ENCODE measurements at regions not wholly inside any gene's neighbourhood (a gene's known extent, or its start where the extent isn't known, plus 50 kb on each side); places are given as distances from the start of the nearest gene placed in this dataset.

- no peak overlapping the region for H3K4me3 ChIP-seq
- H3K9ac ChIP-seq (ENCODE audit: insufficient read depth in 1 of 2, low read depth in 2 of 2, low read length in 2 of 2), result no peak overlapping the region
- no peaks in the 10 kb centered on the region for H3K36me3 ChIP-seq (ENCODE audit: control insufficient read depth, insufficient read depth, low read length)
- ChIA-PET CTCF (ENCODE audit: low intra/inter-chr PET ratio) (no interaction called here), POLR2A (no interaction called here)
- no peak overlapping the region for H2AFZ ChIP-seq (ENCODE audit: low read depth, low read length)
- H4K20me1 ChIP-seq (replicated peaks; ENCODE audit: control insufficient read depth, insufficient read depth, low read length), result no peaks in the 10 kb centered on the region
- no peak for TF ChIP-seq ZBTB43 (CRISPR knock-in tag; IDR thresholded peaks at IDR 0.05)
- TF ChIP-seq NCOA2 (IDR thresholded peaks at IDR 0.05; ENCODE audit: partially characterized antibody in 2 of 2), result no peak
- no peak for TF ChIP-seq DDX20 (tag; IDR thresholded peaks at IDR 0.05; ENCODE audit: low read depth)
- no peak for TF ChIP-seq ARHGAP35 (IDR thresholded peaks at IDR 0.05; ENCODE audit: partially characterized antibody)
- TF ChIP-seq OTX1 (CRISPR knock-in tag; IDR thresholded peaks at IDR 0.05), result no peak
- TF ChIP-seq XRCC3 (IDR thresholded peaks at IDR 0.05), result no peak
- TF ChIP-seq ZNF740 (CRISPR knock-in tag; IDR thresholded peaks at IDR 0.05), result no peak
- TF ChIP-seq ZNF740 (tag; IDR thresholded peaks at IDR 0.05), result no peak
- TF ChIP-seq SRSF1 (IDR thresholded peaks at IDR 0.05; ENCODE audit: low read depth, low read length), result no peak
- no peak for TF ChIP-seq CSDE1 (IDR thresholded peaks at IDR 0.05)
- no peak for TF ChIP-seq SREBF1 (IDR thresholded peaks at IDR 0.05; ENCODE audit: borderline replicate concordance, low read depth, low read length)
- TF ChIP-seq TFE3 (CRISPR knock-in tag; IDR thresholded peaks at IDR 0.05), result no peak
- no peak for TF ChIP-seq THRB (CRISPR knock-in tag; conservative IDR thresholded peaks at IDR 0.05)
- TF ChIP-seq PTBP1 (IDR thresholded peaks at IDR 0.05; ENCODE audit: low read depth, low read length), result no peak
- no peaks in the 10 kb centered on the region for H3K79me2 ChIP-seq (ENCODE audit: control insufficient read depth, insufficient read depth, low read length)
- WGBS (ENCODE audit: insufficient coverage, low coverage, missing lambda C conversion rate), result 65% methylated on average over 3 of the region's 3 CpGs
- no peak for DNase-seq (ENCODE audit: extremely low read depth in 1 of 4, low spot score in 3 of 4)
- intact Hi-C loops (cut with micrococcal nuclease), result no loop called here
- no peak for FAIRE-seq
- no TSS peak for BruUV-seq (replicated peaks)
- no peaks in the 10 kb centered on the region for H3K9me3 ChIP-seq (replicated peaks; ENCODE audit: control insufficient read depth, insufficient read depth, low read depth, low read length)
- no peaks in the 10 kb centered on the region for H3K27me3 ChIP-seq (ENCODE audit: control insufficient read depth in 2 of 2, insufficient read depth in 2 of 2, low read length in 2 of 2)
- H3K4me2 ChIP-seq (ENCODE audit: insufficient read depth, low read length), result no peak overlapping the region
- ATAC-seq, result no peak
- no peak overlapping the region for H3K27ac ChIP-seq (ENCODE audit: extremely low read depth, low read depth, low read length)
- no peaks in the 10 kb centered on the region for H3K9me1 ChIP-seq (ENCODE audit: control insufficient read depth, insufficient read depth, low read length)
- H3K4me1 ChIP-seq (replicated peaks in 1 of 2; ENCODE audit: control insufficient read depth in 2 of 2, insufficient read depth in 2 of 2, low read length in 2 of 2), result no peaks in the 10 kb centered on the region
- in situ Hi-C loops (cut with MboI), result no loop called here
Measured at GRCh38 chr6:140546640-140547039, 1172.2 kb upstream of the CITED2 start.

Measured in K562 (cell line).